Lower leg skin (tissue), 4 donors: ENCODE measurements at regions not wholly inside any gene's neighbourhood (a gene's known extent, or its start where the extent isn't known, plus 50 kb on each side); places are given as distances from the start of the nearest gene placed in this dataset.

ENCODE experiments used
- DNase-seq, 2 donors: peaks; one replicate each; pipeline ENCODE4 v3.0.0-alpha.2; 2019; ENCODE audit warnings: low spot score in 2 of 2
- H3K4me3 ChIP-seq: fragments of 200-600 bp; sonication (generic); 2 replicates; pipeline ENCODE4 v1.5.1; 2017; ENCODE audit warnings: mild to moderate bottlenecking, low read depth; ENCODE audit not compliant: poor library complexity, severe bottlenecking
- POLR2A ChIP-seq, 2 donors: fragments of 450-650 bp; IDR thresholded peaks; one replicate each; pipeline ENCODE4 v1.6.1; 2016 to 2017; ENCODE audit warnings: antibody characterized with exemption in 2 of 2, mild to moderate bottlenecking in 1 of 2, moderate library complexity in 1 of 2
- WGBS, 2 donors: methylation state at CpG; one replicate each; pipeline ENCODE4 v1.1.5; 2018; 5-methylcytosine and 5-hydroxymethylcytosine counted together
- intact Hi-C: fragments of 100-400 bp; cut with DNase I; formaldehyde crosslinking; loops from one replicate; pipeline ENCODE4 v1.15.0; 2023; ENCODE audit warnings: low total_unique reads
- TF ChIP-seq, protein P1 (sequence below), 3 donors: fragments of 450-650 bp; IDR thresholded peaks; one replicate each; pipeline ENCODE4 v1.5.1; 2016; ENCODE audit warnings: antibody characterized with exemption in 3 of 3, mild to moderate bottlenecking in 3 of 3, moderate library complexity in 2 of 3

- 33 to 42% methylated on average over 23 of the region's 23 CpGs for WGBS, 2 donors
- intact Hi-C loops = no loop called here
- TF ChIP-seq, protein P1, sequence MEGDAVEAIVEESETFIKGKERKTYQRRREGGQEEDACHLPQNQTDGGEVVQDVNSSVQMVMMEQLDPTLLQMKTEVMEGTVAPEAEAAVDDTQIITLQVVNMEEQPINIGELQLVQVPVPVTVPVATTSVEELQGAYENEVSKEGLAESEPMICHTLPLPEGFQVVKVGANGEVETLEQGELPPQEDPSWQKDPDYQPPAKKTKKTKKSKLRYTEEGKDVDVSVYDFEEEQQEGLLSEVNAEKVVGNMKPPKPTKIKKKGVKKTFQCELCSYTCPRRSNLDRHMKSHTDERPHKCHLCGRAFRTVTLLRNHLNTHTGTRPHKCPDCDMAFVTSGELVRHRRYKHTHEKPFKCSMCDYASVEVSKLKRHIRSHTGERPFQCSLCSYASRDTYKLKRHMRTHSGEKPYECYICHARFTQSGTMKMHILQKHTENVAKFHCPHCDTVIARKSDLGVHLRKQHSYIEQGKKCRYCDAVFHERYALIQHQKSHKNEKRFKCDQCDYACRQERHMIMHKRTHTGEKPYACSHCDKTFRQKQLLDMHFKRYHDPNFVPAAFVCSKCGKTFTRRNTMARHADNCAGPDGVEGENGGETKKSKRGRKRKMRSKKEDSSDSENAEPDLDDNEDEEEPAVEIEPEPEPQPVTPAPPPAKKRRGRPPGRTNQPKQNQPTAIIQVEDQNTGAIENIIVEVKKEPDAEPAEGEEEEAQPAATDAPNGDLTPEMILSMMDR (IDR thresholded peaks at IDR 0.05) = no peak
- no peak for TF ChIP-seq POLR2A (IDR thresholded peaks at IDR 0.05)
- no peak overlapping the region for H3K4me3 ChIP-seq
- DNase-seq = no peak
Observed at GRCh38 chr12:111076611-111077451, 156.5 kb upstream of the MYL2 start.

GRCh38 chr12:111076199-111076598 is 155.8 kb upstream of the MYL2 start:
- 82 to 83% methylated on average over 1 of the region's 1 CpG for WGBS, 2 donors
- intact Hi-C loops = no loop called here
- DNase-seq = no peak
- TF ChIP-seq, protein P1 (IDR thresholded peaks at IDR 0.05) = no peak
- TF ChIP-seq POLR2A (IDR thresholded peaks at IDR 0.05) = no peak
- no peak overlapping the region for H3K4me3 ChIP-seq

- DNase-seq = no peak
- TF ChIP-seq POLR2A (IDR thresholded peaks at IDR 0.05) = no peak
- TF ChIP-seq, protein P1 (IDR thresholded peaks at IDR 0.05) = no peak
- no peak overlapping the region for H3K4me3 ChIP-seq
- WGBS, 2 donors = 82 to 87% methylated on average over 10 of the region's 10 CpGs
- intact Hi-C loops = no loop called here
Observed at GRCh38 chr12:111074965-111075364, 154.6 kb upstream of the MYL2 start.

DNA sequence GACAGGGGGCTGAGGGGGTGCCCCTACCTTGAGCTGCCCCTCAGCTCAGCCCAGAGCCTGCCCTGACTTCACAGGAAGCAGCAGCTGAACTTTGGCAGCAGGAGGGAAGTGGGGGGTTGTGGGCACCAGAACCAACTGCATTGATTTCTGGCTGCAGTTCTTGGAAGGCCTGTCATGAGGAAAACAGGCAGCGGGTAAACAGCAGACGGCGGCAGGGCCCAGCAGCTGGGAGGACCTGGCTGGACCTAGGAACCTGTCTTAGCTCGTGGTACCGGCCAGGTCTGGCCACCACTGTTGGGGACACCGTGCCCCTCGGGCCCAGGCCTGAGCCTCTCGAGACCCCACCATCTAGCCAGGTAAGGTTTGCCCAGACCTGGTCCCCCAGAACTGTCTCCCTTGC is 154.2 kb upstream of the MYL2 start:
- WGBS, 2 donors = 66 to 88% methylated on average over 3 to 8 of the region's 8 CpGs
- no peak for DNase-seq
- intact Hi-C loops = no loop called here
- no peak overlapping the region for H3K4me3 ChIP-seq
- TF ChIP-seq, protein P1 (IDR thresholded peaks at IDR 0.05) = no peak
- TF ChIP-seq POLR2A (IDR thresholded peaks at IDR 0.05) = no peak

DNA sequence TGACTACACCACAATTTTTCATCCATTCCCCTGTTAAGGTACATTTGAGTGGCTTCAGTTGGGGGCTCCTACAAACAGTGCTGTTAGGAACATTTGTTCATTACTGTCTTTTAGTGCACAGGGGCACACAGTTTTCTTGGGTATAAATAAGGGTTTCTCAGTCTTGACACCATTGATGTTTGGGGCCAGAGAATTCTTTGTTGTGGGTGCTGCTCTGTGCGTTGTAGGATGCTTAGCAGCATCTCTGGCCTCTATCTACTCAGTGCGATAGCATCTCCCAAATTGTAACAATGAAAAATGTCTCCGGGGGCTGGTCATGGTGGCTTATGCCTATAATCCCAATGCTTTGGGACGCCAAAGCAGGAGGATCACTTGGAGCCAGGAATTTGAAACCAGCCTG is 153.0 kb upstream of the MYL2 start:
- 90 to 91% methylated on average over 4 of the region's 4 CpGs for WGBS, 2 donors
- TF ChIP-seq, protein P1 (IDR thresholded peaks at IDR 0.05) = no peak
- TF ChIP-seq POLR2A (IDR thresholded peaks at IDR 0.05) = no peak
- intact Hi-C loops = no loop called here
- no peak overlapping the region for H3K4me3 ChIP-seq
- DNase-seq = no peak

DNA sequence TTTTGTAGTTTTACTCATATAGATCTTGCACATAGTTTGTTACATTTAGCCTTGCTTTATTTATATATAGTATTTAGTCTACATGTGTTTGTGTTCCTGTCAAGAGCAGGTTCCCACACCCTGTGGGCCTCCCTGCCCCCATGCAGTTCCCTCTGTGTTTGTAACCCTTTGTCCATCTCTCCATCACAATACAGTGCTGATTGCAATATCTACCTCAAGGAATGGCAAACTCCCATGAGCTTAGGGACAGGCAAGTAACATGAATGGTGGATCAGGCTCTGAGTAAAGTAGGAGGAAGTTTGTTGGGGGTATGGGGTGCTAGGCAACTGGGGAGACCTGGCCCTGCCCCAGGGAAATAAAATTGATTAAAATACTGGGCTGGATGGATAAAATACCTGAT is 151.9 kb upstream of the MYL2 start:
- intact Hi-C loops = no loop called here
- no peak for DNase-seq
- TF ChIP-seq, protein P1 (IDR thresholded peaks at IDR 0.05) = no peak
- no peak for TF ChIP-seq POLR2A (IDR thresholded peaks at IDR 0.05)
- no peak overlapping the region for H3K4me3 ChIP-seq
